ENCODE measurements at regions not wholly inside any gene's neighbourhood (a gene's known extent, or its start where the extent isn't known, plus 50 kb on each side); places are given as distances from the start of the nearest gene placed in this dataset.

GRCh38 chr20:48308882-48309281 lies 518.9 kb downstream of the PREX1 start:
- Histone ChIP-seq H3K27ac (no peak overlapping the region), H3K4me3 (no peak overlapping the region)
- TF ChIP-seq CTCF (IDR thresholded peaks at IDR 0.05) = no peak
- DNase-seq (ENCODE audit: low spot score) = no peak

GRCh38 chr20:48308232-48308781 lies 519.5 kb downstream of the PREX1 start:
- no peak overlapping the region for H3K27ac ChIP-seq
- DNase-seq (ENCODE audit: low spot score) = no peak
- TF ChIP-seq CTCF (IDR thresholded peaks at IDR 0.05) = no peak
- no peak overlapping the region for H3K4me3 ChIP-seq

GRCh38 chr20:48307277-48307676 lies 520.5 kb downstream of the PREX1 start:
- no peak for TF ChIP-seq CTCF (IDR thresholded peaks at IDR 0.05)
- DNase-seq (ENCODE audit: low spot score) = no peak
- Histone ChIP-seq H3K27ac (no peak overlapping the region), H3K4me3 (no peak overlapping the region)

- TF ChIP-seq CTCF (IDR thresholded peaks at IDR 0.05) = no peak
- H3K27ac ChIP-seq = no peak overlapping the region
- no peak for DNase-seq (ENCODE audit: low spot score)
- H3K4me3 ChIP-seq = no peak overlapping the region
Measured at GRCh38 chr20:48302844-48303542, 517.7 kb upstream of the SULF2 start.

GRCh38 chr20:48302149-48302548 lies 516.9 kb upstream of the SULF2 start:
- H3K4me3 ChIP-seq = no peak overlapping the region
- TF ChIP-seq CTCF (IDR thresholded peaks at IDR 0.05) = no peak
- DNase-seq (ENCODE audit: low spot score) = no peak
- no peak overlapping the region for H3K27ac ChIP-seq

- no peak for TF ChIP-seq CTCF (IDR thresholded peaks at IDR 0.05)
- DNase-seq (ENCODE audit: low spot score) = no peak
- H3K4me3 ChIP-seq = no peak overlapping the region
- no peak overlapping the region for H3K27ac ChIP-seq
Measured at GRCh38 chr20:48301189-48301588, 515.9 kb upstream of the SULF2 start.

- no peak overlapping the region for H3K4me3 ChIP-seq
Measured at GRCh38 chr20:48300529-48300928, 515.2 kb upstream of the SULF2 start.

More at GRCh38 chr20:48300529-48300928, 515.2 kb upstream of the SULF2 start:
- no peak for DNase-seq (ENCODE audit: low spot score)
- TF ChIP-seq CTCF (IDR thresholded peaks at IDR 0.05) = no peak
- H3K27ac ChIP-seq = no peak overlapping the region
